ENCODE measurements at regions not wholly inside any gene's neighbourhood (a gene's known extent, or its start where the extent isn't known, plus 50 kb on each side); places are given as distances from the start of the nearest gene placed in this dataset.
"Not testable (repeated sequence)": the region's sequence is repeated elsewhere in the genome, so short reads cannot be mapped to it uniquely, and the experiment has no call there.

DNA sequence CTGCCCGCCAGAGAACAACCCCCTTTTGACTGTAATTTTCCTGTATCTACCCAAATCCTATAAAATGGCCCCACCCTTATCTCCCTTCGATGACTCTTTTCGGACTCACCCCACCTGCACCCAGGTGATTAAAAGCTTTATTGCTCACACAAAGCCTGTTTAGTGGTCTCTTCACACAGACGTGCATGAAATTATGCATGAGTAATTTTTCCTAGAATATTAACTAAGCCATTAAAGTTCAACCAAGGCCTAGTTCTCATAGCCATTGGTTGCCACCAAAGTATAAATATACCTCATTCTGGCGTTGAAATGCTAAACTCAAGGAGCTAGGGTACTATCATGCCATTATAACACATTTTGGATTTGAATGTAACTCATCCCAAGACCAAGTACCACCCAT is 243.9 kb downstream of the ZNF608 start:
- FAIRE-seq: no peak

DNA sequence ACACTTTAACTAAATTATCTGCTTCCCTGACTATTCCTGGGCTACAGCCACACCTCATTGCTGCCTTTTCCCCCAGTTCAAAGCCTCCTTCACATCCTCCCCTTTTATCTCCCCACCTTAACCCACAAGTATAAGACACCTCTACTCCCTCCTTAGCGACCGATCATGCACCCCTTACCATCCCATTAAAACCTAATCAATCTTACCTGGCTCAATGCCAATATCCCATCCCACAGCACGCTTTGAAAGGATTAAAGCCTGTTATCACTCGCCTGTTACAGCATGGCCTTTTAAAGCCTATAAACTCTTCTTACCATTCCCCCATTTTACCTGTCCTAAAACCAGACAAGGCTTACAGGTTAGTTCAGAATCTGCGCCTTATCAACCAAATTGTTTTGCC is 246.6 kb downstream of the ZNF608 start:
- FAIRE-seq: not testable (repeated sequence)

DNA sequence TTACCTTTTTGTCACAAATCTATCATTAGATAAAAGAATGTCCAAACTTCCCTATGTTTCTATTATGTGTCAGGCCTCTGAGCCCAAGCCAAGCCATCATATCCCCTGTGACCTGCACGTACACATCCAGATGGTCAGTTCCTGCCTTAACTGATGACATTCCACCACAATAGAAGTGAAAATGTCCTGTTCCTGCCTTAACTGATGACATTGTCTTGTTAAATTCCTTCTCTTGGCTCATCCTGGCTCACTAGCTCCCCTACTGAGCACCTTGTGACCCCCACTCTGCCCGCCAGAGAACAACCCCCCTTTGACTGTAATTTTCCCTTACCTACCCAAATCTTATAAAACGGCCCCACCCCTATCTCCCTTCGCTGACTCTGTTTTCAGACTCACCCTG is 249.5 kb downstream of the ZNF608 start:
- FAIRE-seq: not testable (repeated sequence)

DNA sequence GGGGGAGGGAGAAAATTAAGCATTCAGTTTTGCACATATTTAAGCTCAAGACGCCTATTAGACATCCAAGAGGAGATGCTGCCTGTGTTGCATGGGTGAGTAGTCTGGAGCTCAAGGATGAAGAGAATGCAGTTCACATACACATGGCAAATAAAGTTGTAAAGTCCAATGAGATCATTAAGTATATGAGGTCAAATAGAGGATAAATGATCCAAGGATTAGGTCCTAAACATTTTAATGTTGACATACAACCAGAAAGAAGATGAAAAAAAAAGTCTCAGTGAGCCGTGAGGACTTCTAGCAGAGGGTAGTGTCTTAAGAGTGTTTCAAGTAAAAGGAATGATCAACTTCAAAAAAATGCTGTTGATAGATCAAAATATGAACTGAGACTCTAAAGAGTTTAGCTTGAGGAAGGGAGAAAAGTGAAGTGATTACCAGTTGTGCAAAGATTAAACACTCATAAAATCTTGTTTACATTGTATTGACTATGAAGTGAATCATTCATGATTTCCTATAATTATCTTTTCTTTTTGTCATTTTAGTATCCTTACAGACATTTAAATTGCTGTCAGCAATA is 251.8 kb downstream of the ZNF608 start:
- no peak for FAIRE-seq

DNA sequence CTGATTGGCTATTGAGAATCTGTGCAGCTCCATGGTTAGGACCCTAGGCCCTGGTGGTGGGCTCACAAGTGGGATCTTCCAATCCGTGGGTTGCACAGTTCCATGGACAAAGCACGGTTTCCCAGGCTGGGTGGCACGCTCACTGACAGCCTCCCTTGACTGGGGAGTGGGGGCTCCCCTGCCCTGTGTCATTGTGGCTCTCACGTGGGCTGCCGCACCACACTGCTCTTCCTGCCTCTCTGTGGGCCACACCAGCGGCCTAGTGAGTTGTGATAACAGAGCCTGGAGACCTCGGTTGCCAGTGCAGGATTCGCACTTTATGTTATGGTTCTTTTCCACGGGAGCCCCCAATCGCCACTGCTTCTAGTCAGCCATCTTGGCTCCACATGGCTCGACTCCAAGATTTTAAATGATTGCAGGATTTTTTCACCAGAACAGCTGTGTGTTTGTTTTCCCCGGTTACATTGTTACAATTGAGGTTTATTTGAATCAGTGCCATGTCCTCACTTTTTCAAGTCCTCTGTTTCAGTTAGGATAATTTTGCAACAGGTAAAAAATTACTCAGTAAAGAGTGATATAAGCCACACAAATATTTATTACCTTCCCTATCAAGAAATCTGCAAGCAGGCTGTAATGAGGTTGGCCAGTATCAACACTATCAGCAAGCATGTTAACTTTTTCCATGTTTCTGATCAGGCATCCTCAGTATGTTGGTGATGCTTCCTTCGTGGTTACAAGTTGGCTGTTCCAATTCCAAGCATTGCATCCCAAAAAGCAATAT is 253.8 kb downstream of the ZNF608 start:
- no peak for FAIRE-seq

DNA sequence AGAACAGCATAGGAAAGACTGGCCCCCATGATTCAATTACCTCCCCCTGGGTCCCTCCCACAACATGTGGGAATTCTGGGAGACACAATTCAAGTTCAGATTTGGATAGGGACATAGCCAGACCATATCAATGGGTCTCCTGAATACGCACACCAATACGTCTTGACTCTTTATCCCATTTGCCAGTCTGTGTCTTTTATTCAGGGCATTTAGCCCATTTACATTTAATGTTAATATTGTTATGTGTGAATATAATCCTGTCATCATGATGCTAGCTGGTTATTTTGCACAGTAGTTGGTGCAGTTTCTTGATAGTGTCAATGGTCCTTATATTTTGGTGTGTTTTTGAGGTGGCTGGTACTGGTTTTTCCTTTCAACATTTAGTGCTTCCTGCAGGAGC is 256.1 kb downstream of the ZNF608 start:
- FAIRE-seq: not testable (repeated sequence)

DNA sequence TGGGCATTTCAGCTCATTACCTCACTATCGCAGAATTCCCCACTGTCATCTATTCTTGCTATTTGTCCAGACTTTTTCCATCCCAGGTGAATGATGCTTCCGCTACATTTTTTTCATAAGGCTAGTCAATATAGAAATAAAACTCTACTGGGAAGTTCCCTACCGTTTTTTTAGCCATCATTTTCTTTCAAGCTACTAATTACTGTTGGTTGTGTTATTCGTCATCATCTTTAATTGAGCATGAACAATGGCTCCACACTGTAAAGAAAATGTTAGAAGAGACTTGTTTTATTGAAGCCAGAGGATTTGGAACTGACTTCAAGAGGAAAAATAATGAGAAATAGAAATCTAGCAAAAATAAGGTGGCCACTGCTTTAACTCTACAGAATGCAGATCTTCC is 265.0 kb downstream of the ZNF608 start:
- no peak for FAIRE-seq

DNA sequence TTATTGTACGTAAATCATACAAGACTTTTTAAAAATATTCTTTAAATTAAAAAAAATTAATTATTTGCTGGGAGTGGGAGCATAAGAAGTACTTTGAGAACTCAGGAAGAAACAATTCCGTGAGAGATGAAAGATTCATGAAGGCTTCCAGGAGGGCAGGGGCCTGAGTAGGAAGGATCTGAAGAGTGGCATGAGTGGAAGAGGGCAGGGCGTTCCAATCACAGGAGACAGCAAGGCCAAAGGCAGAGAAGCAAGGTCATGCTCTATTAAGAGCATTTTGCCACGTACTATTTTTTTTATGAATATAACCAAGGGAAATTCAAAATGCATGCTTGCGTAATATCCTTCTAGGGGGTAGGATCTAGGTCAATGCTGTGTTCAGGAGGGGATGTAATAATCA is 265.5 kb downstream of the ZNF608 start:
- FAIRE-seq: no peak

- FAIRE-seq: no peak
These were observed 266.4 kb downstream of the ZNF608 start for GRCh38 chr5:124480022-124480421.

GRCh38 chr5:124478264-124478663 is 268.2 kb downstream of the ZNF608 start:
- no peak for FAIRE-seq

DNA sequence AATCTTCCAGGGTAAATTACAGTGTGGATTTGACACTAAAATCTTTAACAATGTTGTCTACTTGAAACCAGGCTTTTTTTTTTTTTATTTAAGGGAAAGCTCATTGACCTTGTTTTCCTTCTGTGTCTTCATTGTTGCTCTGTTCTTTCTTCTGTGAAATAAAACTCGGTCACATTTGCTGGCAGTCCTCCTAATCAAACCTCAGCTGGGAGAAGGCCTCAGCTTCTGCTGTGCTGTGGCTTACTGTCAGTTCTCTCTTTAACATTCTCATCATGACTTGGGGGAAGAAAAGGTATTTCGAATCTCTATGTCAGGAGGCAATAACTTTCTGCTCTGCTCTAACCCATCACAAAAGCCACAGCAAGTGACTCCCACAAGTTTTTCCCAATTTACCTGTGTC is 268.9 kb downstream of the ZNF608 start:
- no peak for FAIRE-seq

GRCh38 chr5:124477062-124477461 is 269.4 kb downstream of the ZNF608 start:
- FAIRE-seq: no peak

GRCh38 chr5:124474528-124475215 is 271.8 kb downstream of the ZNF608 start:
- FAIRE-seq: no peak

DNA sequence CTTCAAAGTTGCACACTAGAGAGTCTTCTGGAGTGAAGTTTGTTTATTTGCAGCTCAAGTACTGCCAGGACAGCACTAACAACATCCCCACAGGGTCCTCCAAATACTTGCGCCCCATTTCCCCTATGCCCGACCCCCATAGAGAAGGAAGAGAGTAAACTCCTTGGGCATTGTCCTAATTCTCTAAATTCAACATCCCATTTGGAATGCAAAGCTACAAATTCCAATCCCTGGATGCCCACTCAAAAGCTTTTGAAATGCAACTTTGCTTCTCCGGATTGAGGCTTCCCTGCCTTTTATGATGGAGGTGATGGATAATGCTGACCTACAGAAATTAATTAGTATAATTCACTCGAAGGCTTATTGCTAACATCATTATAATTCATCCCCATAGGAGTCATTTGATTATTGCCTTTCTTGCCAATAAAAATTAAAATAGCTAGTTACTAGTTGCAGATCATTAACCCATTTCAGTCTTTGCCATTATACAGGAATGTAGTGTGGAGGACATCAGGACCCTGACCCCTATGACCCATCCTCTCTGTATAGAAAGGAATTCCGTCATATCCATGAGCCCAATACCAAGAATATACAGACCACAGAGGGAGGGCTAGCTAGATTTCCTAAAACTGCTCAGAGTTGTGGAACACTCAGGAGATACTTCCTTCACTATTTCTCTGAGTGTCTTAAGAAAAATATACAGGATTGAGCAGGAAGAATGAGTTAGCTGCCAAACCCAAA is 277.6 kb downstream of the ZNF608 start:
- no peak for FAIRE-seq

- FAIRE-seq: no peak
These were observed 278.7 kb downstream of the ZNF608 start for GRCh38 chr5:124467745-124468144.

GRCh38 chr5:124466011-124466410 is 280.4 kb downstream of the ZNF608 start:
- no peak for FAIRE-seq

GRCh38 chr5:124463851-124464250 is 282.6 kb downstream of the ZNF608 start:
- FAIRE-seq: no peak

- FAIRE-seq: no peak
These were observed 283.7 kb downstream of the ZNF608 start for GRCh38 chr5:124462751-124463150.

GRCh38 chr5:124461941-124462340 is 284.5 kb downstream of the ZNF608 start:
- FAIRE-seq: no peak

DNA sequence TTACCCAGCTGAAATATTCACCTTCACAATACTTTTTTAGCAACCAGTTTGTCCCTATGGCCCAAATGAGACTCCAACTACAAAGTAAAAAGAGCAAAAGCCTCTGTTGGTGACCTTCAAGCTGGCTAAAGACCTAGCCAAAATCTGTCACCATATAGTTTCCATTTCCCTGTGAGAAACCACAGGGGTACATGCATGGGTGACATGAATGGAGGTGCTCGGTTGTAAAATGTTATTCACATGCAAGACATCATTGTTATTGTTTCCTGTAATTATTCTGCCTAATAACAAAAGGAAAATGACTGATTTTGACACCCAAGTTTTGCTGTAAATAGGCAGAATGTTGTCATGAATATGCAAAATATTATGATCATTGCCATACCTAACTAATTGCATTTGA is 285.3 kb downstream of the ZNF608 start:
- FAIRE-seq: no peak

DNA sequence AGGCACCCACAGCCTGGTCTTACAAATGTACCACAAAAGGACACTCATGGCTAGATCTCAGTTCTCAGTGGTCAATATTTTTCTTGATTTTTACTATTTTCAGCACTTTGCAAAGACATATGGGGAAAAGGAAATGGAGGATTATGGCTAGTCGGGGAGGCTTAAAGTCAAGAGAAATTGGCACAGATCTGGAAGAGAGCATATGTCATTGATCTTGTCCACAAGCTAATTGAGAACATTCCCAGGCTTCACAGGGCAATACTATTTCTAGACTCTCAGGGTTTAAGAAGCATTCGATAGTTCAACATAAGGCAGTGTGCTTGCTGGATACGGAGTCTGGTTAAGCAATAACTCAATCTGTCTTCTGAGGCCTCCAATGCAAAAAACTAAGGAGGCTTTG is 285.8 kb downstream of the ZNF608 start:
- no peak for FAIRE-seq

- no peak for FAIRE-seq
These were observed 286.5 kb downstream of the ZNF608 start for GRCh38 chr5:124459984-124460383.

DNA sequence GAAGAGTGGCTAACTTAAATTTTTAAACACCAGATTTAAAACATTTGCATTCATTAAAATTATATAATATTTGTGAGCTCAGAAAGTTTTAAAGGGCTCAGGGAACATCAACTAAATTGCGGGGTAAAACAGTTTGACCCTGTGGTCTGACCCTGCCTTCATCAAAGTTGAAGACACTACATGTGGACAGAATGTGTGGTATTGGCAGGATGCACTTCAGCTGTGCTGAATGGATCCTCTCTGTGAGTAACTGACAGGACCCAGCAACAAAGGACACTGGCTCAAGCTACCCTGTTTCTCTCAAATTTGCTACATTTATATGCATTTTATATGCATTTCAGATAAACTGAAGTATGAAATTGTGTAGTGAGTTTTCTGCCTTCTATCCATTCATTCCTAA is 288.5 kb downstream of the ZNF608 start:
- FAIRE-seq: no peak

GRCh38 chr5:124457101-124457500 is 289.3 kb downstream of the ZNF608 start:
- no peak for FAIRE-seq

Measured in G401.6 (cell line).